ENCODE measurements at regions not wholly inside any gene's neighbourhood (a gene's known extent, or its start where the extent isn't known, plus 50 kb on each side); places are given as distances from the start of the nearest gene placed in this dataset.

GRCh38 chr4:45803994-45804393 lies 319.9 kb downstream of the GABRG1 start:
- TF ChIP-seq CTCF (IDR thresholded peaks at IDR 0.05; ENCODE audit: borderline replicate concordance) = no peak
- Histone ChIP-seq H3K4me1 (no peaks in the 10 kb centered on the region), H3K4me3 (no peak overlapping the region), H3K27ac (replicated peaks) (no peak overlapping the region), H3K36me3 (no peaks in the 10 kb centered on the region), H3K27me3 (ENCODE audit: low read depth) (no peaks in the 10 kb centered on the region), H3K9me3 (replicated peaks) (peaks cover 19% of the 10 kb centered on the region)
- no peak for DNase-seq
- intact Hi-C loops (cut with micrococcal nuclease) = no loop called here

- no peak overlapping the region for H3K27ac ChIP-seq (replicated peaks)
- H3K27me3 ChIP-seq (ENCODE audit: low read depth) = no peaks in the 10 kb centered on the region
- no peak overlapping the region for H3K4me3 ChIP-seq
- H3K9me3 ChIP-seq (replicated peaks) = peaks cover 14% of the 10 kb centered on the region
- no peaks in the 10 kb centered on the region for H3K36me3 ChIP-seq
- intact Hi-C loops (cut with micrococcal nuclease) = no loop called here
- no peak for TF ChIP-seq CTCF (IDR thresholded peaks at IDR 0.05; ENCODE audit: borderline replicate concordance)
- no peaks in the 10 kb centered on the region for H3K4me1 ChIP-seq
- no peak for DNase-seq
Observed at GRCh38 chr4:45795135-45795534, 328.7 kb downstream of the GABRG1 start.

GRCh38 chr4:45778514-45778913 lies 345.3 kb downstream of the GABRG1 start:
- H3K36me3 ChIP-seq = no peaks in the 10 kb centered on the region
- peaks cover 21% of the 10 kb centered on the region for H3K9me3 ChIP-seq (replicated peaks)
- H3K27ac ChIP-seq (replicated peaks) = no peak overlapping the region
- H3K4me3 ChIP-seq = no peak overlapping the region
- DNase-seq = no peak
- no peak for TF ChIP-seq CTCF (IDR thresholded peaks at IDR 0.05; ENCODE audit: borderline replicate concordance)
- intact Hi-C loops (cut with micrococcal nuclease) = no loop called here
- no peaks in the 10 kb centered on the region for H3K27me3 ChIP-seq (ENCODE audit: low read depth)
- no peaks in the 10 kb centered on the region for H3K4me1 ChIP-seq

GRCh38 chr4:45776146-45776545 lies 347.7 kb downstream of the GABRG1 start:
- H3K9me3 ChIP-seq (replicated peaks) = peaks cover 7% of the 10 kb centered on the region
- no peak for DNase-seq
- no peaks in the 10 kb centered on the region for H3K27me3 ChIP-seq (ENCODE audit: low read depth)
- H3K4me3 ChIP-seq = no peak overlapping the region
- H3K36me3 ChIP-seq = no peaks in the 10 kb centered on the region
- intact Hi-C loops (cut with micrococcal nuclease) = no loop called here
- no peaks in the 10 kb centered on the region for H3K4me1 ChIP-seq
- TF ChIP-seq CTCF (IDR thresholded peaks at IDR 0.05; ENCODE audit: borderline replicate concordance) = no peak
- H3K27ac ChIP-seq (replicated peaks) = no peak overlapping the region

GRCh38 chr4:45770958-45771357 lies 352.9 kb downstream of the GABRG1 start:
- DNase-seq = no peak
- intact Hi-C loops (cut with micrococcal nuclease) = no loop called here
- Histone ChIP-seq H3K27ac (replicated peaks) (no peak overlapping the region), H3K27me3 (ENCODE audit: low read depth) (no peaks in the 10 kb centered on the region), H3K36me3 (no peaks in the 10 kb centered on the region), H3K4me3 (no peak overlapping the region), H3K9me3 (replicated peaks) (peaks cover 31% of the 10 kb centered on the region), H3K4me1 (no peaks in the 10 kb centered on the region)
- no peak for TF ChIP-seq CTCF (IDR thresholded peaks at IDR 0.05; ENCODE audit: borderline replicate concordance)

- TF ChIP-seq CTCF (IDR thresholded peaks at IDR 0.05; ENCODE audit: borderline replicate concordance) = no peak
- peaks cover 29% of the 10 kb centered on the region for H3K9me3 ChIP-seq (replicated peaks)
- no peaks in the 10 kb centered on the region for H3K36me3 ChIP-seq
- H3K4me3 ChIP-seq = no peak overlapping the region
- H3K27me3 ChIP-seq (ENCODE audit: low read depth) = no peaks in the 10 kb centered on the region
- DNase-seq = no peak
- intact Hi-C loops (cut with micrococcal nuclease) = no loop called here
- H3K27ac ChIP-seq (replicated peaks) = no peak overlapping the region
- no peaks in the 10 kb centered on the region for H3K4me1 ChIP-seq
Observed at GRCh38 chr4:45765521-45765920, 358.3 kb downstream of the GABRG1 start.
